OCI-LY3 (cell line): ENCODE measurements at regions not wholly inside any gene's neighbourhood (a gene's known extent, or its start where the extent isn't known, plus 50 kb on each side); places are given as distances from the start of the nearest gene placed in this dataset.

Source experiments
- EZH2phosphoT487 ChIP-seq: fragments of 200-600 bp; shearing (Covaris generic); IDR thresholded peaks from 2 replicates; pipeline ENCODE4 v1.6.1; 2018; ENCODE audit warnings: antibody characterized with exemption, mixed run types, low read depth
- TF ChIP-seq, protein P1 (sequence below): fragments of 200-600, 300-600 bp; sonication (generic); IDR thresholded peaks from 2 replicates; pipeline ENCODE4 v1.5.1; 2014; ENCODE audit warnings: antibody characterized with exemption, low read length, low read depth

DNA sequence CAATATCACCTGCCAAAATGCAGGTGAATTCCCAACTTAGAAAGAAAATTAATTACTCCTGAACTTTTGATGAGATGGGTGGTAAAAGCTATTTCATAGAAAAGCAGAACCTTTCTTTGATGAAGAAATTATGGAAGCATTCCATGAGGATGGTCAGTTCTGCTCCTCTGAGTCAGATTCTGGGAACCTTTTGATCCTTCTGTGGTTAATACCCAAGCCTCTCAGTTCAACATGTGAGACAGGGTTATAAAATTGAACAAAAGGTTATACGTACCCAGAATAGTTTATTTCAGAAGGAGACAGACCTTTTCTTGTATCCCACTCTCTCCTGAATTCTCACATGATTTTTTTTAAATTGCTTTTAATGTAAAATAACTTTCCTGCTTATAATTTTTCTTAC lies 767.6 kb upstream of the ADAMTS16 start:
- TF ChIP-seq, protein P1, sequence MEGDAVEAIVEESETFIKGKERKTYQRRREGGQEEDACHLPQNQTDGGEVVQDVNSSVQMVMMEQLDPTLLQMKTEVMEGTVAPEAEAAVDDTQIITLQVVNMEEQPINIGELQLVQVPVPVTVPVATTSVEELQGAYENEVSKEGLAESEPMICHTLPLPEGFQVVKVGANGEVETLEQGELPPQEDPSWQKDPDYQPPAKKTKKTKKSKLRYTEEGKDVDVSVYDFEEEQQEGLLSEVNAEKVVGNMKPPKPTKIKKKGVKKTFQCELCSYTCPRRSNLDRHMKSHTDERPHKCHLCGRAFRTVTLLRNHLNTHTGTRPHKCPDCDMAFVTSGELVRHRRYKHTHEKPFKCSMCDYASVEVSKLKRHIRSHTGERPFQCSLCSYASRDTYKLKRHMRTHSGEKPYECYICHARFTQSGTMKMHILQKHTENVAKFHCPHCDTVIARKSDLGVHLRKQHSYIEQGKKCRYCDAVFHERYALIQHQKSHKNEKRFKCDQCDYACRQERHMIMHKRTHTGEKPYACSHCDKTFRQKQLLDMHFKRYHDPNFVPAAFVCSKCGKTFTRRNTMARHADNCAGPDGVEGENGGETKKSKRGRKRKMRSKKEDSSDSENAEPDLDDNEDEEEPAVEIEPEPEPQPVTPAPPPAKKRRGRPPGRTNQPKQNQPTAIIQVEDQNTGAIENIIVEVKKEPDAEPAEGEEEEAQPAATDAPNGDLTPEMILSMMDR = no peak
- no peak for TF ChIP-seq EZH2phosphoT487
